ENCODE measurements at regions not wholly inside any gene's neighbourhood (a gene's known extent, or its start where the extent isn't known, plus 50 kb on each side); places are given as distances from the start of the nearest gene placed in this dataset.

- no peak overlapping the region for H3K4me2 ChIP-seq (ENCODE audit: low read length)
- H3K9me3 ChIP-seq (ENCODE audit: control insufficient read depth in 1 of 2, insufficient read depth in 1 of 2, low read depth in 1 of 2, low read length in 2 of 2), result no peaks in the 10 kb centered on the region
- H3K27ac ChIP-seq (ENCODE audit: low read depth, low read length), result no peak overlapping the region
- no peak overlapping the region for H3K9ac ChIP-seq (ENCODE audit: low read length)
- H4K20me1 ChIP-seq (ENCODE audit: insufficient read depth), result no peaks in the 10 kb centered on the region
- peak overlapping the region; percentile 6 for H2AFZ ChIP-seq (ENCODE audit: low read depth, low read length, poor library complexity, severe bottlenecking)
- H3K36me3 ChIP-seq (ENCODE audit: control insufficient read depth in 1 of 2, insufficient read depth in 2 of 2, low read length in 2 of 2), result no peaks in the 10 kb centered on the region
- no peak for TF ChIP-seq REST (IDR thresholded peaks at IDR 0.05; ENCODE audit: low read depth)
- no peak for TF ChIP-seq POLR2A (IDR thresholded peaks at IDR 0.05; ENCODE audit: borderline replicate concordance, extremely low read depth, insufficient read depth, insufficient read length)
- no peak for TF ChIP-seq ATF3 (IDR thresholded peaks at IDR 0.05)
- TF ChIP-seq SIN3A (IDR thresholded peaks at IDR 0.05; ENCODE audit: low read depth), result no peak
- no peak for TF ChIP-seq MAX (IDR thresholded peaks at IDR 0.05)
- no peak for TF ChIP-seq CEBPB (IDR thresholded peaks at IDR 0.05; ENCODE audit: low read depth)
- TF ChIP-seq JUND (IDR thresholded peaks at IDR 0.05), result no peak
- no peak for TF ChIP-seq CTCF (IDR thresholded peaks at IDR 0.05 in 2 of 3, conservative IDR thresholded peaks at IDR 0.05 in 1 of 3; ENCODE audit: borderline replicate concordance in 1 of 3, insufficient read depth in 1 of 3, low read depth in 2 of 3, low read length in 2 of 3)
- no peak for TF ChIP-seq TCF7L2 (IDR thresholded peaks at IDR 0.05; ENCODE audit: borderline replicate concordance, extremely low read depth, insufficient read depth, insufficient read length)
- no peak for TF ChIP-seq ELF1 (IDR thresholded peaks at IDR 0.05; ENCODE audit: borderline replicate concordance, low read depth)
- no peak for TF ChIP-seq ZBTB33 (IDR thresholded peaks at IDR 0.05; ENCODE audit: extremely low read depth, insufficient replicate concordance, low read length)
- TF ChIP-seq RAD21 (IDR thresholded peaks at IDR 0.05; ENCODE audit: low read depth), result no peak
- no peak for TF ChIP-seq YY1 (IDR thresholded peaks at IDR 0.05; ENCODE audit: extremely low read depth, insufficient replicate concordance, low read depth, low read length)
- TF ChIP-seq EZH2 (IDR thresholded peaks at IDR 0.05), result no peak
- no peak for TF ChIP-seq EGR1 (IDR thresholded peaks at IDR 0.05; ENCODE audit: low read depth)
- TF ChIP-seq ZNF274 (IDR thresholded peaks at IDR 0.05; ENCODE audit: low read depth, low read length), result no peak
- no peak for TF ChIP-seq FOSL1 (IDR thresholded peaks at IDR 0.05; ENCODE audit: low read depth)
- no peak for TF ChIP-seq EZH2phosphoT487 (IDR thresholded peaks at IDR 0.05; ENCODE audit: borderline replicate concordance)
- intact Hi-C loops (cut with micrococcal nuclease), result no loop called here
- H3K27me3 ChIP-seq (ENCODE audit: insufficient read depth, low read length), result no peaks in the 10 kb centered on the region
- ChIA-PET RAD21 (ENCODE audit: low non-redundant PET in 1 of 2, low total read pairs in 2 of 2, uncharacterized antibody in 2 of 2, unreplicated experiment in 2 of 2) (no interaction called here), CTCF (no interaction called here), POLR2A (no interaction called here)
- no peaks in the 10 kb centered on the region for H3K9me2 ChIP-seq (ENCODE audit: insufficient read depth)
- no peak for DNase-seq (ENCODE audit: low read depth, low spot score)
- no peak for ATAC-seq
- no peaks in the 10 kb centered on the region for H3K79me2 ChIP-seq (ENCODE audit: insufficient read depth, low read length)
- H3K4me1 ChIP-seq (ENCODE audit: control insufficient read depth in 1 of 2, insufficient read depth in 2 of 2, low read length in 2 of 2), result peaks cover 0 to 3% of the 10 kb centered on the region in 2 experiments; a peak in 1 of 4 replicates
- no peak overlapping the region for H3K4me3 ChIP-seq (replicated peaks in 1 of 2; ENCODE audit: low read depth in 1 of 2, low read length in 2 of 2)
- BruUV-seq (replicated peaks), result no TSS peak
Observed at GRCh38 chr7:13057462-13058200, 370.2 kb downstream of the ARL4A start.

All from HCT116 (cell line).